Duodenal mucosa (tissue), 2 donors: ENCODE measurements at regions not wholly inside any gene's neighbourhood (a gene's known extent, or its start where the extent isn't known, plus 50 kb on each side); places are given as distances from the start of the nearest gene placed in this dataset.
"Not testable (repeated sequence)": the region's sequence is repeated elsewhere in the genome, so short reads cannot be mapped to it uniquely, and the experiment has no call there.

Experiments used
- H3K27ac ChIP-seq: one replicate; pipeline ENCODE4 v1.7.0; 2013; ENCODE audit warnings: low read depth, low read length
- H3K27me3 ChIP-seq, 2 donors: one replicate each; pipeline ENCODE4 v1.7.0; 2013; ENCODE audit warnings: low read length in 2 of 2, control low read depth in 1 of 2; ENCODE audit not compliant: insufficient read depth in 2 of 2, control insufficient read depth in 1 of 2
- H3K36me3 ChIP-seq, 2 donors: one replicate each; pipeline ENCODE4 v1.7.0; 2013; ENCODE audit warnings: low read length in 2 of 2, control low read depth in 1 of 2; ENCODE audit not compliant: insufficient read depth in 2 of 2, control insufficient read depth in 1 of 2
- H3K4me1 ChIP-seq, 2 donors: one replicate each; pipeline ENCODE4 v1.7.0; 2013; ENCODE audit warnings: low read length in 2 of 2, control low read depth in 1 of 2; ENCODE audit not compliant: insufficient read depth in 2 of 2, control insufficient read depth in 1 of 2
- H3K4me3 ChIP-seq, 2 donors: one replicate each; pipeline ENCODE4 v1.7.0; 2013; ENCODE audit warnings: low read length in 2 of 2, low read depth in 1 of 2
- H3K9ac ChIP-seq, 2 donors: one replicate each; pipeline ENCODE4 v1.7.0; 2013; ENCODE audit warnings: low read length in 2 of 2, low read depth in 1 of 2
- H3K9me3 ChIP-seq, 2 donors: one replicate each; pipeline ENCODE4 v1.7.0; 2013; ENCODE audit warnings: low read length in 2 of 2, control low read depth in 1 of 2; ENCODE audit not compliant: control insufficient read depth in 1 of 2

DNA sequence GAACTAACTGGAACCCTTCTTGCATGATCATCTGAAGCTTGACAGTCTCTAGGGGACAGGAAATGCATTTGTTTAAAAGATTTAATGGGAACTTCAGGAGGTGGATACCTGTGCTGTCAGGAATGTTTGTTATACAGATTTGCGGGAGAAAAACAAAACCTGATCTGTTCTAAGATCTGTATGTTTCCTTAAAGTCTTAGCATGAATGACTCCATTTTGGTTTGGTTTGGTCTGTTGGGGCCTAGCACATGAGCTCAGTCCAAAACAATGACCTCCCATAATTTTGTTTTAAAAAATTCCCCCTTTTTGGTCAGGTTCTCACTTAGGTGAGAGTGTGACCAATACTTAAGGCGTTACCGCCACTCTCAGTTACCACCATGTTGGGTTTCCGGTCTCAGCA lies 138.7 kb downstream of the AKR1D1 start:
- Histone ChIP-seq H3K27ac (no peak overlapping the region), H3K36me3 (no peaks in the 10 kb centered on the region), H3K9ac (no peak overlapping the region), H3K4me1 (no peaks in the 10 kb centered on the region), H3K9me3 (peaks cover 0 to under 1% of the 10 kb centered on the region in 2 donors), H3K4me3 (no peak overlapping the region), H3K27me3 (no peaks in the 10 kb centered on the region)

DNA sequence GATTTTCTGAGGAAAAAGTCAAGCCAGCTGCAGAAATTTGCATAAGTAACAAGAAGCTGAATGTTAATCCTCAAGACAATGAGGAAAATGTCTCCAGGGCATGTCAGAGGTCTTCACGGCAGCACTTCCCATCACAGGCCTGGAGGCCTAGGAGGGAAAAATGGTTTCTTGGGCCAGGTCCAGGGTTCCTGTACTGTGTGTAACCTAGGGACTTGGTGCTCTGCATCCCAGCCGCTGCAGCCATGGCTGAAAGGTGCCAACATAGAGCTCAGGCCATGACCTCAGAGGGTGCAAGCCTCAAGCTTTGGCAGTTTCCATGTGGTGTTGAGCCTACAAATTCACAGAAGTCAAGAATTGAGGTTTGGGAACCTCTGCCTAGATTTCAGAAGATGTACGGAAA lies 144.1 kb downstream of the AKR1D1 start:
- not testable (repeated sequence) for H3K27me3 ChIP-seq, H3K9me3 ChIP-seq, H3K36me3 ChIP-seq, H3K9ac ChIP-seq, H3K4me1 ChIP-seq, H3K4me3 ChIP-seq, H3K27ac ChIP-seq

DNA sequence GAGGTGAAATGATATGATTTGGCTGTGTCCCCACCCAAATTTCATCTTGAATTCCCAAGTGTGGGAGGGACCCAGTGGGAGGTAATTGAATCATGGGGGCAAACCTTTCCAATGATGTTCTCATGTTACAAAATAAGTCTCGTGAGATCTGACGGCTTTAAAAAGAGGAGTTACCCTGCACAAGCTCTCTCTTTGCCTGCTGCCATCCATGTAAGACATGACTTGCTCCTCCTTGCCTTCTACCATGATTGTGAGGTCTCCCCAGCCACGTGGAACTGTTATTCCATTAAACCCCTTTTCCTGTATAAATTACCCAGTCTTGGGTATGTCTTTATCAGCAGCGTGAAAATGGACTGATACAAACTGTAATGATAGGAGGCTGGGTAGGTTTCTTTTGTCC lies 145.1 kb downstream of the AKR1D1 start:
- not testable (repeated sequence) for H3K36me3 ChIP-seq, H3K9ac ChIP-seq, H3K4me1 ChIP-seq, H3K9me3 ChIP-seq, H3K4me3 ChIP-seq, H3K27ac ChIP-seq, H3K27me3 ChIP-seq

DNA sequence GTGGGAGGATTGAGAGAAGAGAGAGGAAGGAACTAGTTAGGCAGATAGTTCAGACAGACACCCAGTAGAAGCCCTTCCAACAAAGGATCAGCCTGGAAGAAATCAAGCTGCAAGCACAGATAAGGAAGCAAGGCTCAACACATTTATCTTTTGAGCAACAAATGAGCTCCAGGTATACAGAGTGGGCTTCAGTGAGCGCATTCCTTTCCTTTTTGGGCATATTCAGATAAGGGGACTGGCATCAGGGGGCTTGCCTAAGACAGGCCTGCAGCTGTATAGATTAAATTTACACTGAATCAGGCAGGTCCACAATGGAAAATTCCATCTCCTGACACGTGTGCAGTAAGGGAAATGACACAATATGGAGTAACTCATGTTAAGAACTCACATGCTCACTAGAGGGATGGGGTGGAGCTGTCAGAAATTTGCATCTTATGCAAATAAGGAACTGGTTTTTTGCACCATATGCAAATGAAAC lies 147.2 kb downstream of the AKR1D1 start:
- no peaks in the 10 kb centered on the region for H3K4me1 ChIP-seq
- H3K4me3 ChIP-seq: no peak overlapping the region
- peaks cover 5 to 7% of the 10 kb centered on the region in 2 donors for H3K9me3 ChIP-seq
- no peaks in the 10 kb centered on the region for H3K36me3 ChIP-seq
- no peak overlapping the region for H3K27ac ChIP-seq
- no peaks in the 10 kb centered on the region for H3K27me3 ChIP-seq
- H3K9ac ChIP-seq: no peak overlapping the region

DNA sequence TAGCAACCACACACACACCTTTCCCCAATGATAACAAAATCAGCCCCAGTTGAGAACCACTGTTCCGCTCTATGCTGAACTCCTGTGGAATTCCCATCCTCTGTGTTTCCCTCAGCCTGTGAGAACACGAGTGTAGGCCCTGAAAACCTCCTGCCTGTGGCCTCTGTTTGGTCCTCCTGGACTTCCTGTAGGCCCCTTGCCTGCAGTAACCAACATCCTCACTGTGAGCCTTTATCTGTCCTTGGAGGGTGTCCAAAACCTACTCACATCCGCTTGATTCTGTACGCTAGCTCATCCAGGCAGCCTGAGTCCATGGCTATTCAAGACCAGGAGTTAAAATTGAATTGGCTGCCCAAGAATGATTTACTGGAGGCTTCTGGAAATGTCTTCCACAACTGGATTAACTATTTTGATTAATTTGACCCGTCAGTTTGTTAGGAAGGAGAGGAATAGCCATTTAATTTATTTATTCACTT lies 149.8 kb downstream of the AKR1D1 start:
- Histone ChIP-seq H3K27ac (no peak overlapping the region), H3K9ac (no peak overlapping the region), H3K27me3 (no peaks in the 10 kb centered on the region), H3K4me3 (no peak overlapping the region), H3K36me3 (no peaks in the 10 kb centered on the region), H3K4me1 (no peaks in the 10 kb centered on the region), H3K9me3 (no peaks in the 10 kb centered on the region)

DNA sequence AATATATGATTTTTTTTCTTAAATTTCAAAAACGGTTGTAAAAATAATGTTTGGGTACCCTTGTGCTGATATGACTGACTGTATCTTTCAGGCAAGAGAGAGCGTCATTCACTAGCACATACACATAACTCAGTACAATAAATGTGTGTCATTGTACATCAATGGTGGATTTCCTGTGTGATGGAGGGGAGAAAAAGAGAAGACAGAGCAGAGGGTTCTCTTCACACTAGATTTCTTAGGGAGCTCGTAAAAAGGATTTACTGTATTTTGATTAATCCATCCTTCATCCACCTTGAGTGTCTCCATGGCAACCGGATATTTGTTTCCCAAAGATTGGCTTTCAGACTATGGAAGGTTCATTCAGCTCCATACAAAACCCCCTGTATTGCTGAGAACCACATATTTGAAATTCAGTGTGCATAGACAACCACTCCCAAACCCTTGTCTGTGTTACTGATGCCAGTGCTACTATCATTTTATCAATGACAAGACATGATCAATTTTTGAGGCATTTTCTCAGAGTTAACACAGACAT lies 150.6 kb downstream of the AKR1D1 start:
- Histone ChIP-seq H3K9me3 (no peaks in the 10 kb centered on the region), H3K27ac (no peak overlapping the region), H3K4me3 (no peak overlapping the region), H3K4me1 (no peaks in the 10 kb centered on the region), H3K9ac (no peak overlapping the region), H3K36me3 (no peaks in the 10 kb centered on the region), H3K27me3 (no peaks in the 10 kb centered on the region)

DNA sequence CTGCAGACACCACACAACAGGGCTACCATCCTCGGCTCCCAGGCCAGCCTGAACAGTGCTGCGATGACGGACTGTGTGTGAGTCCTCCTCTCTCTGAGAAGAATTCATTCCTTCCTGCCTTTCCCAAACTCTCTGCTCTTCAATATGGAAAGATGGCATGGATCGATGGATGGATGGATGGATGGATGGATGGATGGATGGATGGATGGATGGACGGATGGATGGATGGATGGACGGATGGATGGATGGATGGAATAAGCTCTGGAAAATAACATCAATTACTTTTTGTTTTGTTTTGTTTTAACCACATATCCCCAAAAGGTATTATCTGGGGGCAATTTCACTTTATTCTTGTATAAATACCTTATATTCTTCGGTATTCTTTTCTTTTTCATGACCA lies 151.9 kb downstream of the AKR1D1 start:
- no peak overlapping the region for H3K4me3 ChIP-seq
- H3K9me3 ChIP-seq: no peaks in the 10 kb centered on the region
- no peak overlapping the region for H3K9ac ChIP-seq
- no peaks in the 10 kb centered on the region for H3K36me3 ChIP-seq
- no peaks in the 10 kb centered on the region for H3K27me3 ChIP-seq
- H3K27ac ChIP-seq: no peak overlapping the region
- H3K4me1 ChIP-seq: no peaks in the 10 kb centered on the region

DNA sequence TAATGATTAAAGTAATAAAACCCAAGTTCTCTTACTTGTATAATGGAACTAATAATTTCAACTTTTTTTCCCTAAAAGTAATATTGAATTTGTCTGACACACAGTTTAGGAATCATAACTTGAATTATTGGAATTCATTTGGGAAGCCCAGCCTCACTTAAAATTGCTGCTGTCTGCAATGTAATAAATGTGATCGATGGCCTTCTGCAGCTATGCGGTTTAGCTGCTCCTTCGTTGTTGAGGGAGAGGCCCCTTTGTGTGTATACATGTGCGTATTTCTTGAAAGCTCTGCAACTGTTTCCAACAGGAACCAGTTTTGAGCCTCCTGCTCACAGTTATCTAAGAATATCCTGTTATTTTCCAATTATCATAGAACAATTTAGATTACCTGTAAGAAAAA lies 152.5 kb downstream of the AKR1D1 start:
- H3K4me1 ChIP-seq: no peaks in the 10 kb centered on the region
- H3K9ac ChIP-seq: no peak overlapping the region
- no peaks in the 10 kb centered on the region for H3K9me3 ChIP-seq

DNA sequence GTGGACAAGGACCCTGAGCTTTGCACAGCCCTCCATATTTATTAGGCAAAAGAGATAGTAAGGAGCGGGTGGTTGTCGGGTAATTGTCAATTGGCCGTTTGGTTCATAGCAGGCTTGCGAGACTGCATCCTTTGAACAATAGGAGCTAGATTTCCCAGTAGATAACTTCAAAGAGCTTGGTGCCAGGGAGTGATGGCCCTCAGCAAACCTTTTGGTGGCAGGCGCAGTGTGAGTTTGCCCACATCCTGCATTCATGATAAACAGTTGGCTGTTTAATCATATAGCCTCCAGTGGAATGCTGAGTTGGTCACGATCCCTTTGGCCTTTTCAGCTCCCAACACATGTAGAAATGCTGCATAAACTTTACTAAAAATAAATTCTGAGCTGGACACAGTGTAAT lies 156.9 kb downstream of the AKR1D1 start:
- H3K36me3 ChIP-seq: no peaks in the 10 kb centered on the region
- no peak overlapping the region for H3K4me3 ChIP-seq
- no peak overlapping the region for H3K27ac ChIP-seq
- no peaks in the 10 kb centered on the region for H3K4me1 ChIP-seq
- H3K9ac ChIP-seq: no peak overlapping the region
- H3K27me3 ChIP-seq: no peaks in the 10 kb centered on the region
- H3K9me3 ChIP-seq: no peaks in the 10 kb centered on the region

More for the DNA sequence above, 152.5 kb downstream of the AKR1D1 start:
- H3K27ac ChIP-seq: no peak overlapping the region
- no peaks in the 10 kb centered on the region for H3K36me3 ChIP-seq
- no peaks in the 10 kb centered on the region for H3K27me3 ChIP-seq
- no peak overlapping the region for H3K4me3 ChIP-seq

DNA sequence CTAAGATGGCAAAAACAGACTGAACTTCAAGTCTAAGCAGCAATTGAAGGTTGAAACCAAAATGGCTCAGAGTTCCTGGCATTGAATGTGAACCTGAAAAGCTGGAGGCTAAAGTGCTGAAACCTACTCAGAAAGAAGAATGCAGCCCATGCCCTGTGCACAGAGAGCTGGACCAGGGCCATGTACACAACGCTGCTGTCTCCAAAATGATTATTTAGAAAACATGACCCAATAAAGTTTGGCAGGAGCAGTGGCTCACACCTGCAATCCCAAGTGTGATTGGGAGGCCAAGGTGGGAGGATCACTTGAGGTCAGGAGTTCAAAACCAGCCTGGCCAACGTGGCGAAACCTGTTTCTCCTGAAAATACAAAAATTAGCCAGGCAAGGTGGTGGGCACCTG lies 158.9 kb downstream of the AKR1D1 start:
- Histone ChIP-seq H3K36me3 (no peaks in the 10 kb centered on the region), H3K27me3 (no peaks in the 10 kb centered on the region), H3K4me1 (no peaks in the 10 kb centered on the region), H3K4me3 (no peak overlapping the region), H3K27ac (no peak overlapping the region), H3K9me3 (peaks cover 0 to 4% of the 10 kb centered on the region in 2 donors), H3K9ac (no peak overlapping the region)

DNA sequence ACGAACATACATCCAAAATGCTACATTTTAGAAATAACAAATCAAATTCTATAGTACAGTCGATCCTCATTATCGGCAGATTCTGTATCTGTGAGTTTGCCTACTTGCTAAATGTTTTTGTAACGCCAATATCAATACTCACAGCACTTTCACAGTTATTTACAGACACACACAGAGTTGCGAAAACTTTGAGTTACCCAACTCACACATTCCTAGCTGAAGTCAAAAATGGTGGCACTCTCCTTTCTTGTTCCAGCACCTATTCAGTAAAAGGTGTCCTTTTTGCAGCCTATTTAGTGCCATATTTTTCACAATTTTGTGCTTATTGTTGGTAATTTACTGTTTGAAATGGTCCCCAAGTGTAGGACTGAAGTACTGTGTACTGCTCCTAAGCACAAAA lies 161.7 kb downstream of the AKR1D1 start:
- Histone ChIP-seq H3K27ac (no peak overlapping the region), H3K4me1 (no peaks in the 10 kb centered on the region), H3K9me3 (peaks cover 0 to 4% of the 10 kb centered on the region in 2 donors), H3K27me3 (no peaks in the 10 kb centered on the region), H3K4me3 (no peak overlapping the region), H3K36me3 (no peaks in the 10 kb centered on the region), H3K9ac (no peak overlapping the region)
